Caco-2 (cell line): ENCODE measurements at regions not wholly inside any gene's neighbourhood (a gene's known extent, or its start where the extent isn't known, plus 50 kb on each side); places are given as distances from the start of the nearest gene placed in this dataset.
"Not testable (repeated sequence)": the region's sequence is repeated elsewhere in the genome, so short reads cannot be mapped to it uniquely, and the experiment has no call there.

Source experiments
- BruUV-seq: library from RNA; stranded (reverse); fragments of 400-500 nt; replicated peaks from 2 replicates; lab custom pipeline; 2021; lab: Mats Ljungman, UMichigan
- CTCF ChIA-PET: fragments of 300-600 bp; sonication (Branson Sonifier 250); formaldehyde crosslinking; loops from one replicate; lab custom pipeline; 2022; ENCODE audit warnings: antibody characterized with exemption; lab: Charles Lee
- POLR2A ChIA-PET: fragments of 300-600 bp; sonication (Branson Sonifier 250); formaldehyde crosslinking; loops from one replicate; lab custom pipeline; 2022; ENCODE audit warnings: antibody characterized with exemption; lab: Charles Lee
- DNase-seq, 2 experiments: peaks; one replicate each; pipeline versions ENCODE4 v3.0.0 to v3.0.0-alpha.2; 2020 to 2022
- H3K27me3 ChIP-seq: replicated peaks from 2 replicates; pipeline ENCODE4 v1.6.0; 2011; ENCODE audit warnings: low read length; ENCODE audit not compliant: control insufficient read depth, insufficient read depth
- H3K36me3 ChIP-seq: 2 replicates; pipeline ENCODE4 v1.5.1; 2011; ENCODE audit warnings: low read length; ENCODE audit not compliant: control insufficient read depth, insufficient read depth
- H3K4me1 ChIP-seq: fragments of 250-450 bp; sonication (Bioruptor Pico); 2 replicates; pipeline ENCODE4 v1.5.1; 2020; ENCODE audit warnings: mild to moderate bottlenecking
- H3K4me3 ChIP-seq: 2 replicates; pipeline ENCODE4 v1.5.1; 2011; ENCODE audit warnings: low read depth, mild to moderate bottlenecking, control low read depth, low read length
- H3K9me3 ChIP-seq: fragments of 250-450 bp; sonication (Bioruptor Pico); 2 replicates; pipeline ENCODE4 v1.5.1; 2020; ENCODE audit warnings: mild to moderate bottlenecking, moderate library complexity
- H3K27ac Mint-ChIP-seq: one replicate; pipeline ENCODE4 v1.8.0; 2022; ENCODE audit warnings: mixed read lengths; ENCODE audit not compliant: unreplicated experiment
- H3K27me3 Mint-ChIP-seq: one replicate; pipeline ENCODE4 v1.8.0; 2022; ENCODE audit warnings: mixed read lengths; ENCODE audit not compliant: insufficient read depth, unreplicated experiment
- H3K36me3 Mint-ChIP-seq: one replicate; pipeline ENCODE4 v1.8.0; 2022; ENCODE audit warnings: mild to moderate bottlenecking, mixed read lengths; ENCODE audit not compliant: insufficient read depth, unreplicated experiment
- H3K4me1 Mint-ChIP-seq: one replicate; pipeline ENCODE4 v1.8.0; 2022; ENCODE audit warnings: low read depth, mixed read lengths; ENCODE audit not compliant: unreplicated experiment
- H3K4me3 Mint-ChIP-seq: one replicate; pipeline ENCODE4 v1.8.0; 2022; ENCODE audit warnings: mild to moderate bottlenecking, moderate library complexity, mixed read lengths; ENCODE audit not compliant: unreplicated experiment
- H3K9me3 Mint-ChIP-seq: one replicate; pipeline ENCODE4 v1.8.0; 2022; ENCODE audit warnings: mixed read lengths; ENCODE audit not compliant: unreplicated experiment
- CTCF ChIP-seq, 2 experiments: fragments of 200-600 bp in 1 of 2; IDR thresholded peaks; 1 replicate in 1 of 2; 2 replicates in 1 of 2; pipeline versions ENCODE4 v1.5.1 to v1.8.0; 2011 to 2022; ENCODE audit warnings: antibody characterized with exemption in 1 of 2, control low read depth in 1 of 2, inconsistent platforms in 1 of 2, low read depth in 1 of 2, low read length in 1 of 2, mild to moderate bottlenecking in 1 of 2, moderate library complexity in 1 of 2; ENCODE audit not compliant: insufficient read depth in 1 of 2, severe bottlenecking in 1 of 2, unreplicated experiment in 1 of 2
- intact Hi-C: fragments of 100-400 bp; cut with micrococcal nuclease; formaldehyde crosslinking; loops from one replicate; pipeline ENCODE4 v1.10.0; 2022; ENCODE audit not compliant: unreplicated experiment

DNA sequence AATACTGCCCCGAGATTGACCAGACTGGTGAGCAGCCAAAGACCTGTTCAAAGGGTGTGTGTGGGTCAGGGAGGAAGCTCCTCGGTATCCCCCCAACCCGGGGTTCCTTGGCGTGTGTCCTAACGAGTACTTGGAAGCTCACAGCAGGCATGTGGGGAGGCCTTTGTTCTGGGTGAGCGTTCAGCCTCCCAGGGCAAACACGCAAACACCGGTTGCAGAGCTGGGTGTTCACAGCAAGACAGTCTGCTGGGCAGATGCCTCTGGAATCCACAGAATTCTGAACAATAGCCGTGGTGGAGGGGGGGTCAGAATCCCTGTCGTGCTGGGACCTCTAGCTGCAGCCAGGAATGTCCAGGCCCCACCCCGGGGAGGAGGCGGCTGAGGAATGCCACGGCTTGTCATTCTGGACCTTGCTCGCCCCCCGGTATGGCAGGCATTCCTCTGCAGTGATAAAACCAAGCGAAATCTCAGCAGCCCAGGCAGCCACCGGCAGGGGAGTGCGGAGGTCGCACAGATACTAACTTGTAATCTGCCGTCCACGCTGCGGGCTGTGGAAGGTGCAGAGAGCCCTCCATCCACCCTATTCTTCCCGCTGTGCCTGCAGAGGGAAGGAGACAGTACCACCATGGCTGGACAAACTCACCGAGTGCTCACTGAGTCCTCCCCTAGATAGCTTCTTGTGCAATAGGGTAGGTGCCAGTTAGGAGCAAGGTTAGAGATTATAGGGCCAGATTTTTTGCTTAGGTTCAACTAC is 77.8 kb upstream of the METTL9 start:
- H3K27me3 Mint-ChIP-seq, H3K4me1 Mint-ChIP-seq, H3K27ac Mint-ChIP-seq, H3K27me3 ChIP-seq, CTCF ChIA-PET, H3K9me3 ChIP-seq, BruUV-seq, H3K36me3 ChIP-seq, H3K9me3 Mint-ChIP-seq: not testable (repeated sequence)
- POLR2A ChIA-PET: interaction anchor here (0.6 kb wide), 1 partner anchor 19 kb away, joined by 8 read pairs; no protein-coding TSS in a partner anchor
- Mint-ChIP-seq H3K4me3 (peak overlapping the region; percentile 86), H3K36me3 (peaks cover 37% of the 10 kb centered on the region)
- DNase-seq: peak; percentile 98 to 99
- intact Hi-C loops: loop anchor here (2.0 kb wide), 1 partner anchor 33 kb away; no protein-coding TSS in a partner anchor
- peaks cover 35% of the 10 kb centered on the region for H3K4me1 ChIP-seq
- TF ChIP-seq CTCF (IDR thresholded peaks at IDR 0.05; ENCODE audit: insufficient read depth in 1 of 2, low read depth in 1 of 2, low read length in 1 of 2, severe bottlenecking in 1 of 2, unreplicated experiment in 1 of 2): peak; percentile 17 to 56
- H3K4me3 ChIP-seq: peak overlapping the region; percentile 91

- H3K9me3 Mint-ChIP-seq, H3K4me3 ChIP-seq, H3K9me3 ChIP-seq, H3K36me3 ChIP-seq, BruUV-seq, POLR2A ChIA-PET, DNase-seq, H3K27ac Mint-ChIP-seq, CTCF ChIA-PET, H3K27me3 Mint-ChIP-seq, H3K4me1 Mint-ChIP-seq, intact Hi-C loops, H3K27me3 ChIP-seq: not testable (repeated sequence)
- peaks cover 28% of the 10 kb centered on the region for H3K36me3 Mint-ChIP-seq
- H3K4me3 Mint-ChIP-seq: peak overlapping the region; percentile 86
- H3K4me1 ChIP-seq: peaks cover 40% of the 10 kb centered on the region
Observed at GRCh38 chr16:21522846-21523245, 76.5 kb upstream of the METTL9 start.

GRCh38 chr16:21523411-21524067 is 75.8 kb upstream of the METTL9 start:
- Histone ChIP-seq H3K4me3 (no peak overlapping the region), H3K9me3 (no peaks in the 10 kb centered on the region), H3K27me3 (no peaks in the 10 kb centered on the region), H3K4me1 (peaks cover 37% of the 10 kb centered on the region), H3K36me3 (no peaks in the 10 kb centered on the region)
- no peak overlapping the region for H3K4me3 Mint-ChIP-seq
- DNase-seq: no peak
- H3K27ac Mint-ChIP-seq: no peak overlapping the region
- no TSS peak for BruUV-seq
- H3K36me3 Mint-ChIP-seq: peaks cover 22% of the 10 kb centered on the region
- H3K9me3 Mint-ChIP-seq: no peaks in the 10 kb centered on the region
- intact Hi-C loops: no loop called here
- POLR2A ChIA-PET: no interaction called here
- H3K4me1 Mint-ChIP-seq: no peaks in the 10 kb centered on the region
- TF ChIP-seq CTCF (IDR thresholded peaks at IDR 0.05; ENCODE audit: insufficient read depth in 1 of 2, low read depth in 1 of 2, low read length in 1 of 2, severe bottlenecking in 1 of 2, unreplicated experiment in 1 of 2): no peak
- H3K27me3 Mint-ChIP-seq: no peaks in the 10 kb centered on the region
- CTCF ChIA-PET: no interaction called here
